ENCODE measurements at regions not wholly inside any gene's neighbourhood (a gene's known extent, or its start where the extent isn't known, plus 50 kb on each side); places are given as distances from the start of the nearest gene placed in this dataset.
"Not testable (repeated sequence)": the region's sequence is repeated elsewhere in the genome, so short reads cannot be mapped to it uniquely, and the experiment has no call there.

DNA sequence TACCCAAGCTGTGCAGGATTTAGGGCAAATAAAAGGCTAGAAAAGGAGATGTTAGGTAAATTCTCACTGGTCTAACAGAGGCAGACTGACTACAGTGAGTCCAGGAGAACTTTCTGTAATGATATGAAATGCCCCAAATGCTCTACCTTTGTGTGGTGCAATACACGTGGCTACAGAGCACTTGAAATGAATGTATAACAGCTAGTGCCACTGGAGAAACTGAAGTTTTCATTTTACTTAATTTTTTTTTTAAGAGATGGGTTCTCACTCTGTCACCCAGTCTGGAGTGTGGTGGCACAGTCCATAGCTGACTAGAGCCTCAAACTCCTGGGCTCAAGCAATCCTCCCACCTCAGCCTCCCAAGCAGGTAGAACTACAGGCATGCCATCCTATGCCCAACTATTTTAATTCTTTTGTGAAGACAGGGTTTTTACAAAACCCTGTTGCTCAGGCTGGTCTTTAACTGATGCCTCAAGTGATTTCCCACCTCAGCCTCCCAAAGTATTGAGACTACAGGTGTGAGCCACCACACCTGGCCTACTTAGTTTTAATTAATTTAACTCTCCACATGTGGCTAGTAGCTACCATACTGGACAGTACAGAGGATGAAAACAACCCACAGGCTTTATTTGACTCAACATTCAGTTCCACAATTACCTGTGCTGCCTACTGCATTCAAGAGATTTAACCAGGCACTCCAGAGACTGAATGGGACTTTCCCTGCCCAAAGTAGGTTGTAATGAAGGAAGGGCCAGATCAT is 84.8 kb upstream of the PLEKHM1 start (continued):
- TF ChIP-seq, protein P1, sequence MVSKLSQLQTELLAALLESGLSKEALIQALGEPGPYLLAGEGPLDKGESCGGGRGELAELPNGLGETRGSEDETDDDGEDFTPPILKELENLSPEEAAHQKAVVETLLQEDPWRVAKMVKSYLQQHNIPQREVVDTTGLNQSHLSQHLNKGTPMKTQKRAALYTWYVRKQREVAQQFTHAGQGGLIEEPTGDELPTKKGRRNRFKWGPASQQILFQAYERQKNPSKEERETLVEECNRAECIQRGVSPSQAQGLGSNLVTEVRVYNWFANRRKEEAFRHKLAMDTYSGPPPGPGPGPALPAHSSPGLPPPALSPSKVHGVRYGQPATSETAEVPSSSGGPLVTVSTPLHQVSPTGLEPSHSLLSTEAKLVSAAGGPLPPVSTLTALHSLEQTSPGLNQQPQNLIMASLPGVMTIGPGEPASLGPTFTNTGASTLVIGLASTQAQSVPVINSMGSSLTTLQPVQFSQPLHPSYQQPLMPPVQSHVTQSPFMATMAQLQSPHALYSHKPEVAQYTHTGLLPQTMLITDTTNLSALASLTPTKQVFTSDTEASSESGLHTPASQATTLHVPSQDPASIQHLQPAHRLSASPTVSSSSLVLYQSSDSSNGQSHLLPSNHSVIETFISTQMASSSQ (IDR thresholded peaks at IDR 0.05; ENCODE audit: low read depth) = no peak
- TF ChIP-seq, protein P1 (CRISPR knock-in tag; IDR thresholded peaks at IDR 0.05; ENCODE audit: borderline replicate concordance) = no peak

- CTCF ChIA-PET (ENCODE audit: low intra/inter-chr PET ratio, low total read pairs); BruUV-seq (replicated peaks); POLR2A ChIA-PET; H3K9me3 ChIP-seq (ENCODE audit: low read length); H3K9ac ChIP-seq (ENCODE audit: insufficient read depth, low read depth, low read length); H3K27ac ChIP-seq (ENCODE audit: extremely low read length, insufficient read depth, low read length); H3K27me3 ChIP-seq (ENCODE audit: control insufficient read depth in 1 of 2, insufficient read depth in 2 of 2, low read length in 2 of 2); DNase-seq (ENCODE audit: low spot score); H4K20me1 ChIP-seq (ENCODE audit: insufficient read depth, low read length); H3K36me3 ChIP-seq (replicated peaks in 1 of 2; ENCODE audit: control insufficient read depth in 1 of 2, insufficient read depth in 2 of 2, low read length in 2 of 2); FAIRE-seq; H3K4me3 ChIP-seq (replicated peaks in 1 of 3; ENCODE audit: insufficient read depth in 1 of 3, low read depth in 2 of 3, low read length in 3 of 3); H2AFZ ChIP-seq (ENCODE audit: low read length); intact Hi-C loops (cut with micrococcal nuclease; ENCODE audit: unreplicated experiment); H3K4me2 ChIP-seq (ENCODE audit: low read depth, low read length); ATAC-seq: not testable (repeated sequence)
- in situ Hi-C loops (cut with HindIII; ENCODE audit: extremely low pct_ligation_motif_present, low pct_unique_long_range_greater_than_20kb) = loop anchor here (25.0 kb wide), 1 partner anchor 686 kb away; no protein-coding TSS in a partner anchor
- Histone ChIP-seq H3K4me1 (ENCODE audit: insufficient read depth, low read length) (peaks cover 36% of the 10 kb centered on the region), H3K79me2 (ENCODE audit: insufficient read depth, low read length) (peaks cover 74% of the 10 kb centered on the region)
- TF ChIP-seq MTA3 (CRISPR knock-in tag; IDR thresholded peaks at IDR 0.05) = 0 out of 2 replicates have a peak, but pooled peaks have one; percentile 22
- 92% methylated on average over 10 of the region's 10 CpGs for WGBS (ENCODE audit: low lambda C conversion rate)
Observed at GRCh38 chr17:45576527-45577307, 86.2 kb upstream of the PLEKHM1 start.
